ENCODE measurements at regions not wholly inside any gene's neighbourhood (a gene's known extent, or its start where the extent isn't known, plus 50 kb on each side); places are given as distances from the start of the nearest gene placed in this dataset.

DNA sequence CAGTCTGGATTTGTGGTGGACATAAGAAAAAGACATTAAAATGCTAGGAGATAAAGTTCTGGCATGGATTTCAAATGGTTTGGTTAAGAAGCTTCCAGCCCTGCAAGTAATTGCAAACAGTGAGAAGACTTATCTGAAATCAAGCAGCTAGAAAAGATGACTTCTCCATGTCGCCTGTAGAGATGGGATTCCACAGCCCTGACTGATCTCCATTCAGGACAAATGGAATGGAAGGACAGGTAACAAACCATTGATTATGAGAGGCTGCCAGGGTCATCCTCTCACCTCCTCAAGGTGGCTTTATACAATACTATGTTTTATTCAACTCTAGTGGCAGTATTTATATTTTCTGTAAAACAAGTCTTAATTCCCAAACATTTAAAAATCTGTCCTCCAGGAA, 237.9 kb downstream of the HLX start:
- H3K4me3 ChIP-seq (ENCODE audit: low read length in 2 of 2), result no peak overlapping the region
- intact Hi-C loops (cut with micrococcal nuclease), result no loop called here
- no peaks in the 10 kb centered on the region for H3K4me1 Mint-ChIP-seq
- no peaks in the 10 kb centered on the region for H3K4me1 ChIP-seq (ENCODE audit: insufficient read depth, low read length)
- CTCF ChIA-PET (ENCODE audit: partially characterized antibody), result no interaction called here
- no peaks in the 10 kb centered on the region for H3K9me3 ChIP-seq (ENCODE audit: control insufficient read depth in 1 of 2, low read length in 2 of 2)
- H3K9me3 Mint-ChIP-seq, result peaks cover 2 to 11% (median 5%) of the 10 kb centered on the region in 8 donors
- no peaks in the 10 kb centered on the region for H3K36me3 Mint-ChIP-seq
- H3K4me3 Mint-ChIP-seq, result no peak overlapping the region
- no peaks in the 10 kb centered on the region for H3K36me3 ChIP-seq (ENCODE audit: insufficient read depth, low read length)
- no peak overlapping the region for H3K27ac Mint-ChIP-seq
- no peak for DNase-seq
- H3K27me3 ChIP-seq (ENCODE audit: insufficient read depth, low read length), result no peaks in the 10 kb centered on the region
- H3K27ac ChIP-seq (ENCODE audit: low read depth, low read length), result no peak overlapping the region
- POLR2A ChIA-PET (ENCODE audit: partially characterized antibody), result no interaction called here
- no peaks in the 10 kb centered on the region for H3K27me3 Mint-ChIP-seq

DNA sequence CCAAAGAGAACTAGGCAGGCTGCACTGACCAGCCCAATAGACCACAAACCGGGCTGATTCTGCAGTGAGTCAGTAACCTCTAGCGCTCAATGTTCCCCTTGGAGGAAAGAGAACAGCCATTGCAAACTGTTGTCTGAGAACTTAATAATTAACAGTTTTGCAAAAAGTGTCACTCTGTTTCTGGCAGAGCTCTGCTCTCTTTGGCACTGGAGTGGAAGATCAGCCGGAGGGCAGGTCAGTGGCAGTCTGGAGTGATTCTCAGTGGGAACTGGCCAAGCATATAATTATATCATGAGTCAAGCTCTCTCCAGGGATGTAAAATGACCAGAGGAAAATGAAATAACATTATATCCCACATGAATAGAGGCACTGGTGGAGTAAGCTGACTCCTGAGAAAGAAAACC, 238.3 kb downstream of the HLX start:
- Histone ChIP-seq H3K27ac (ENCODE audit: low read depth, low read length) (no peak overlapping the region), H3K9me3 (ENCODE audit: control insufficient read depth in 1 of 2, low read length in 2 of 2) (no peaks in the 10 kb centered on the region), H3K4me3 (ENCODE audit: low read length in 2 of 2) (no peak overlapping the region), H3K4me1 (ENCODE audit: insufficient read depth, low read length) (no peaks in the 10 kb centered on the region), H3K27me3 (ENCODE audit: insufficient read depth, low read length) (no peaks in the 10 kb centered on the region), H3K36me3 (ENCODE audit: insufficient read depth, low read length) (no peaks in the 10 kb centered on the region)
- Mint-ChIP-seq H3K36me3 (no peaks in the 10 kb centered on the region), H3K9me3 (peaks cover 2 to 11% (median 5%) of the 10 kb centered on the region in 8 donors), H3K27ac (no peak overlapping the region), H3K4me3 (no peak overlapping the region), H3K4me1 (no peaks in the 10 kb centered on the region), H3K27me3 (no peaks in the 10 kb centered on the region)
- CTCF ChIA-PET (ENCODE audit: partially characterized antibody), result no interaction called here
- no peak for DNase-seq
- POLR2A ChIA-PET (ENCODE audit: partially characterized antibody), result no interaction called here
- intact Hi-C loops (cut with micrococcal nuclease), result no loop called here

DNA sequence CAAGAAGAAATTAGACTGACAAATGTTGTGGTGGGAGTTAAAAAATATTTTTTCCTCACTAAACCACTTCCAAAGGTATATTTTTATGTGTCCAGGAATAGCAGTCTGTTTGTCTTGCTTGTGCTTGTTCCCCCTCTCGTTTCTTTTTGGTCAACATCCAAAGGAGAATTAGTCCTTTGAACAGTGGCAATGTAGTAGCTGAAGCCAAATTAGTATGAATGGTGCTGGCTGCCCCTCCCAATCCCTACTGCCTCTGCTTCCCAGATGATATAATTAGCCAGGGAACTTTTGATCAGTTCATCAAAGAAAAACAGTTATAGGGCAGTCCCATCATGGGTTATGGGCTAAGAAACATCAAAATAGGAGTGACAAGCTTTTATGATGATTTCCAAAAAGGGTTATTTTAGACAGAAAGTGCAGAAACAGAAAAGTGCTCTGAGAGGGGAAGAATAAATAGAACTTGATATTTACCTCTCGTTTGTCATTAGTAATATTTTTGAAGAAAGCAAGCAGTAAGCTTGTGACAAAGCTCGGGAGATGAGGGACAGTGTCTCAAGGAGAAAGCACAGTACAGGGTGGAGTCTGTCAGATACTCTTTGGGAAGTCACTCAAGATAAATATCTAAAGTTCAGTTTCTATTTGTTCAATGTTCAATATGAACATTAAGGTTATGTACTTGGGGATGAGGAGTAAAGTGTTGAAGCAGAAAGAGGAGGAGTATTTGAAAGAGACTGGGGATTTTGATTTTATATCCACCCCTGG, 239.1 kb downstream of the HLX start:
- POLR2A ChIA-PET (ENCODE audit: partially characterized antibody), result no interaction called here
- H3K27me3 Mint-ChIP-seq, result no peaks in the 10 kb centered on the region

DNA sequence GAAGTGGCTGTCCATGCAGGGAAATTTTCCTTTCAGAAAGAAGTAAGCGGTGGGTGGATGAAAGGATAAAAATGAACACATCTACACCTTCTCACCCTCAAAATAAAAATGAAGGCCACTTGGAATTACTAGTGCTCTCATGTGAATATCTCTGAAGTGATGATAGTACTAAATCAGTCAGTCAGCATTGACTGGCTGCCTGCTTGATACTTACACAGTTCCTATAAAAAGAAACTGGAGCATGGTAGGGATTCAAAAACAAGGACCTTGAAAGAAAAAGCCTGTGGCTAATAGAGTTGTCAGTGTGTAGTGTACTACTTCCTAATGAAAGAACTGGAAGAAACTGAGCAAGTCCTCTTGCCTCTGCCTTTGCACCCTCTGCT, 239.7 kb downstream of the HLX start:
- H3K36me3 Mint-ChIP-seq, result no peaks in the 10 kb centered on the region
- H3K4me1 ChIP-seq (ENCODE audit: insufficient read depth, low read length), result no peaks in the 10 kb centered on the region
- H3K27ac ChIP-seq (ENCODE audit: low read depth, low read length), result no peak overlapping the region
- intact Hi-C loops (cut with micrococcal nuclease), result no loop called here
- H3K27me3 Mint-ChIP-seq, result no peaks in the 10 kb centered on the region
- peaks cover 0 to 6% (median 4%) of the 10 kb centered on the region in 8 donors for H3K9me3 Mint-ChIP-seq
- DNase-seq, result no peak
- no peak overlapping the region for H3K27ac Mint-ChIP-seq
- ChIA-PET CTCF (ENCODE audit: partially characterized antibody) (no interaction called here), POLR2A (ENCODE audit: partially characterized antibody) (no interaction called here)
- H3K36me3 ChIP-seq (ENCODE audit: insufficient read depth, low read length), result no peaks in the 10 kb centered on the region
- H3K9me3 ChIP-seq (ENCODE audit: control insufficient read depth in 1 of 2, low read length in 2 of 2), result no peaks in the 10 kb centered on the region
- H3K4me3 Mint-ChIP-seq, result no peak overlapping the region
- H3K4me3 ChIP-seq (ENCODE audit: low read length in 2 of 2), result no peak overlapping the region
- H3K4me1 Mint-ChIP-seq, result no peaks in the 10 kb centered on the region
- H3K27me3 ChIP-seq (ENCODE audit: insufficient read depth, low read length), result no peaks in the 10 kb centered on the region

More for the DNA sequence above, 239.1 kb downstream of the HLX start:
- Histone ChIP-seq H3K27ac (ENCODE audit: low read depth, low read length) (no peak overlapping the region), H3K36me3 (ENCODE audit: insufficient read depth, low read length) (no peaks in the 10 kb centered on the region), H3K27me3 (ENCODE audit: insufficient read depth, low read length) (no peaks in the 10 kb centered on the region), H3K4me3 (ENCODE audit: low read length in 2 of 2) (no peak overlapping the region), H3K9me3 (ENCODE audit: control insufficient read depth in 1 of 2, low read length in 2 of 2) (no peaks in the 10 kb centered on the region), H3K4me1 (ENCODE audit: insufficient read depth, low read length) (no peaks in the 10 kb centered on the region)
- no peak for DNase-seq
- peaks cover 2 to 6% (median 4%) of the 10 kb centered on the region in 8 donors for H3K9me3 Mint-ChIP-seq
- no peak overlapping the region for H3K27ac Mint-ChIP-seq
- H3K4me3 Mint-ChIP-seq, result no peak overlapping the region
- CTCF ChIA-PET (ENCODE audit: partially characterized antibody), result no interaction called here
- no peaks in the 10 kb centered on the region for H3K4me1 Mint-ChIP-seq
- intact Hi-C loops (cut with micrococcal nuclease), result no loop called here
- H3K36me3 Mint-ChIP-seq, result no peaks in the 10 kb centered on the region

DNA sequence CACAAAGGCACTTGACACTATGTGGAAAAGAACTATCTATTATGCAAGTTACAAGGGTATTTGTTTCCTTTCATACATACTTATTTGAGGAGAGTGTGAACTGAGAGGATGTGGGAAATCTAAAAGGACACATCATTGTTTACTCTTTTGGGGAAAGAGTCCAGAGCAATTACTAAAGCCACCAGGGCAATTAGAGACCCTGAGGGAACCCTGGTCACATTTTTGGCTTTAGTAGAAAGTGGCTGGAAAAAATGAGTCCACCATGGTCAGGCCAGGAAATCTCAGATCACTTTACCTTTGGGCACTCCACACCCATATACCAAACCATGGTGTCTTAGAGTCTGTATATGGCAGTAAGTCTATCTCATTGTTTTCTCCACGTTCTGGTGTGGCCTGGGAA, 243.3 kb downstream of the HLX start:
- no peaks in the 10 kb centered on the region for H3K36me3 Mint-ChIP-seq
- H3K4me3 Mint-ChIP-seq, result no peak overlapping the region
- no peaks in the 10 kb centered on the region for H3K4me1 ChIP-seq (ENCODE audit: insufficient read depth, low read length)
- no peaks in the 10 kb centered on the region for H3K4me1 Mint-ChIP-seq
- no peaks in the 10 kb centered on the region for H3K27me3 ChIP-seq (ENCODE audit: insufficient read depth, low read length)
- no peaks in the 10 kb centered on the region for H3K9me3 ChIP-seq (ENCODE audit: control insufficient read depth in 1 of 2, low read length in 2 of 2)
- H3K36me3 ChIP-seq (ENCODE audit: insufficient read depth, low read length), result no peaks in the 10 kb centered on the region
- H3K27ac ChIP-seq (ENCODE audit: low read depth, low read length), result no peak overlapping the region
- H3K27ac Mint-ChIP-seq, result no peak overlapping the region
- no peak for DNase-seq
- no peak overlapping the region for H3K4me3 ChIP-seq (ENCODE audit: low read length in 2 of 2)
- H3K27me3 Mint-ChIP-seq, result no peaks in the 10 kb centered on the region
- intact Hi-C loops (cut with micrococcal nuclease), result no loop called here
- CTCF ChIA-PET (ENCODE audit: partially characterized antibody), result no interaction called here
- H3K9me3 Mint-ChIP-seq, result peaks cover 0 to 9% (median 3%) of the 10 kb centered on the region in 8 donors
- POLR2A ChIA-PET (ENCODE audit: partially characterized antibody), result no interaction called here

DNA sequence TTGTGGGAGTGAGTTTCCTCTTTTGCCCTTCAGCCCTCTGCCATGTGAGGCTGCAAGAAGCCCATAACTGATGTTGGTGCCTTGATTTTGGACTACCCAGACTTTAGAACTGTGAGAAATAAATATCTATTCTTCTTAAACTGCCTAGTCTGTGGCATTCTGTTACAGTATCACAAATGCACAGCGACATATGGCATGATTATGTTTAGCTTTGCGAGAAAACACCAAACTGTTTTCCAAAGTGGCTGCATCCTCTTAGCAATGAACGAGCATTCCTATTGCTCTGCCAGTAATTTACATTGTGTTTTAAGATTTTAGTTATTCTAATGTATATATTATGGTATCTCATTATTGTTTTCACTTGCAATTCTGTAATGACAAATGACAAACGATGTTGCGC, 246.7 kb downstream of the HLX start:
- Histone ChIP-seq H3K27ac (ENCODE audit: low read depth, low read length) (no peak overlapping the region), H3K4me1 (ENCODE audit: insufficient read depth, low read length) (no peaks in the 10 kb centered on the region), H3K27me3 (ENCODE audit: insufficient read depth, low read length) (no peaks in the 10 kb centered on the region), H3K9me3 (ENCODE audit: control insufficient read depth in 1 of 2, low read length in 2 of 2) (no peaks in the 10 kb centered on the region), H3K36me3 (ENCODE audit: insufficient read depth, low read length) (no peaks in the 10 kb centered on the region), H3K4me3 (ENCODE audit: low read length in 2 of 2) (no peak overlapping the region)
- Mint-ChIP-seq H3K9me3 (peaks cover 0 to 10% (median 1%) of the 10 kb centered on the region in 8 donors), H3K4me3 (no peak overlapping the region), H3K36me3 (no peaks in the 10 kb centered on the region), H3K4me1 (no peaks in the 10 kb centered on the region), H3K27me3 (no peaks in the 10 kb centered on the region), H3K27ac (no peak overlapping the region)
- CTCF ChIA-PET (ENCODE audit: partially characterized antibody), result no interaction called here
- intact Hi-C loops (cut with micrococcal nuclease), result no loop called here
- no peak for DNase-seq
- POLR2A ChIA-PET (ENCODE audit: partially characterized antibody), result no interaction called here

DNA sequence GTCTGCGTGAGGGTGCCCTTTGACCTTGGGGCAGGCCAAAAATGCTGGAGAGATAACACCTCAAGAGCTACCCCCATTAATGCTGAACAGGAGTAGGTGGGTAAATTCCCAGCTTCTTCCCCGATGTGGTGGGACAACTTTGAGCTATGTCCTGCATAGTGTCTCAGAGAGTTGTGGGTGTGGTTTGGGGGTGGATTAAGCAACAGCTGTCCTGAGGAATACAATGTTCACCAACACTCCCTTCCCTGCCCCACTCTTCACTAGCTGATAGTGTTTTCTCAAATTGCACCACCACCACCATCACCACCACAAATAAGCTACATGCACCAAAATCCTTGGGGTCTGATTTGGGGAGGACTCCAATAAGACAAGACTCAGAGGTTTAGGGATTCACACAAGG, 258.4 kb downstream of the HLX start:
- Histone ChIP-seq H3K4me1 (ENCODE audit: insufficient read depth, low read length) (no peaks in the 10 kb centered on the region), H3K36me3 (ENCODE audit: insufficient read depth, low read length) (no peaks in the 10 kb centered on the region), H3K9me3 (ENCODE audit: control insufficient read depth in 1 of 2, low read length in 2 of 2) (no peaks in the 10 kb centered on the region), H3K4me3 (ENCODE audit: low read length in 2 of 2) (no peak overlapping the region), H3K27me3 (ENCODE audit: insufficient read depth, low read length) (no peaks in the 10 kb centered on the region), H3K27ac (ENCODE audit: low read depth, low read length) (no peak overlapping the region)
- H3K9me3 Mint-ChIP-seq, result peaks cover 0 to 7% (median 0%) of the 10 kb centered on the region in 8 donors
- intact Hi-C loops (cut with micrococcal nuclease), result no loop called here
- H3K36me3 Mint-ChIP-seq, result no peaks in the 10 kb centered on the region
- POLR2A ChIA-PET (ENCODE audit: partially characterized antibody), result no interaction called here
- CTCF ChIA-PET (ENCODE audit: partially characterized antibody), result no interaction called here
- no peaks in the 10 kb centered on the region for H3K4me1 Mint-ChIP-seq
- peaks cover 0 to 2% of the 10 kb centered on the region in 2 donors for H3K27me3 Mint-ChIP-seq
- H3K27ac Mint-ChIP-seq, result no peak overlapping the region
- no peak for DNase-seq
- no peak overlapping the region for H3K4me3 Mint-ChIP-seq

DNA sequence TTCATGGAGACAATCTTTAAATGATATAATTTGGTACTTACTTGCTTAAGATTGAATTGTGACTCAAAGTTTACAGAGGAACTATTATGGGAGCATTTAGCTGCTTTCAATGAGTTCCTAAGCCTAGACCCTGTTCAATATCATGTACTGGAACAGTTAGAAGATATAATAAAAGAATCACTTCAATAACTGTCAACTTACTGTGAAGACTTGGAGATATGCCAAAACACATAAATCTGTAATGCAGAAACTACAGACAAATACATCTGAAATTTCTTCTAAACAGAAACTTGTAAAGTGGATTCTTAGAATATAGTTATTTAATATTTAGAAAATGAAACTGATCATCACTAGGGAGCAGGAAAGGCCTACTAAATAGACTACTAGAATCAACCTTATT, 259.3 kb downstream of the HLX start:
- intact Hi-C loops (cut with micrococcal nuclease), result no loop called here
- no peaks in the 10 kb centered on the region for H3K4me1 ChIP-seq (ENCODE audit: insufficient read depth, low read length)
- Mint-ChIP-seq H3K36me3 (no peaks in the 10 kb centered on the region), H3K9me3 (peaks cover 0 to 7% (median 0%) of the 10 kb centered on the region in 8 donors), H3K27ac (no peak overlapping the region), H3K4me1 (no peaks in the 10 kb centered on the region), H3K27me3 (peaks cover 0 to 4% of the 10 kb centered on the region in 2 donors), H3K4me3 (no peak overlapping the region)
- H3K4me3 ChIP-seq (ENCODE audit: low read length in 2 of 2), result no peak overlapping the region
- H3K27ac ChIP-seq (ENCODE audit: low read depth, low read length), result no peak overlapping the region
- no peaks in the 10 kb centered on the region for H3K9me3 ChIP-seq (ENCODE audit: control insufficient read depth in 1 of 2, low read length in 2 of 2)
- ChIA-PET CTCF (ENCODE audit: partially characterized antibody) (no interaction called here), POLR2A (ENCODE audit: partially characterized antibody) (no interaction called here)
- no peaks in the 10 kb centered on the region for H3K36me3 ChIP-seq (ENCODE audit: insufficient read depth, low read length)
- DNase-seq, result no peak
- no peaks in the 10 kb centered on the region for H3K27me3 ChIP-seq (ENCODE audit: insufficient read depth, low read length)

Data from CD4-positive, alpha-beta memory T cell (primary cell).